ENCODE measurements at regions not wholly inside any gene's neighbourhood (a gene's known extent, or its start where the extent isn't known, plus 50 kb on each side); places are given as distances from the start of the nearest gene placed in this dataset.

GRCh38 chr1:244953901-244954300, 89.6 kb upstream of the HNRNPU start:
- no peak for TF ChIP-seq NFIC (IDR thresholded peaks at IDR 0.05)
- TF ChIP-seq EP300 (IDR thresholded peaks at IDR 0.05; ENCODE audit: borderline replicate concordance): no peak
- TF ChIP-seq RAD21 (IDR thresholded peaks at IDR 0.05; ENCODE audit: low read depth): no peak
- no peak for TF ChIP-seq ZBTB7A (IDR thresholded peaks at IDR 0.05; ENCODE audit: low read depth)
- TF ChIP-seq EGR1 (IDR thresholded peaks at IDR 0.05): no peak
- no peak for TF ChIP-seq USF1 (IDR thresholded peaks at IDR 0.05)

GRCh38 chr1:244952940-244953339, 88.6 kb upstream of the HNRNPU start:
- no peak for TF ChIP-seq EP300 (IDR thresholded peaks at IDR 0.05; ENCODE audit: borderline replicate concordance)
- TF ChIP-seq TAF1 (IDR thresholded peaks at IDR 0.05; ENCODE audit: low read depth): no peak
- no peak for TF ChIP-seq ZBTB7A (IDR thresholded peaks at IDR 0.05; ENCODE audit: low read depth)
- TF ChIP-seq CREB1 (IDR thresholded peaks at IDR 0.05; ENCODE audit: low read depth): no peak
- no peak for TF ChIP-seq FOXM1 (IDR thresholded peaks at IDR 0.05; ENCODE audit: borderline replicate concordance, low read depth)
- TF ChIP-seq CEBPB (IDR thresholded peaks at IDR 0.05): no peak
- TF ChIP-seq RAD21 (IDR thresholded peaks at IDR 0.05; ENCODE audit: low read depth): no peak
- no peak for TF ChIP-seq REST (IDR thresholded peaks at IDR 0.05; ENCODE audit: low read depth)

GRCh38 chr1:244952280-244952933, 88.1 kb upstream of the HNRNPU start:
- TF ChIP-seq CREB1 (IDR thresholded peaks at IDR 0.05; ENCODE audit: low read depth) (no peak), TEAD4 (IDR thresholded peaks at IDR 0.05) (no peak), USF1 (IDR thresholded peaks at IDR 0.05) (no peak), MAX (IDR thresholded peaks at IDR 0.05) (no peak), EP300 (IDR thresholded peaks at IDR 0.05; ENCODE audit: borderline replicate concordance) (no peak), RAD21 (IDR thresholded peaks at IDR 0.05; ENCODE audit: low read depth) (no peak), FOXM1 (IDR thresholded peaks at IDR 0.05; ENCODE audit: borderline replicate concordance, low read depth) (no peak), REST (IDR thresholded peaks at IDR 0.05; ENCODE audit: low read depth) (no peak), ZBTB7A (IDR thresholded peaks at IDR 0.05; ENCODE audit: low read depth) (no peak), TCF12 (IDR thresholded peaks at IDR 0.05; ENCODE audit: low read depth) (no peak), YY1 (IDR thresholded peaks at IDR 0.05; ENCODE audit: low read depth) (no peak), TAF1 (IDR thresholded peaks at IDR 0.05; ENCODE audit: low read depth) (no peak), CEBPB (IDR thresholded peaks at IDR 0.05) (no peak), EGR1 (IDR thresholded peaks at IDR 0.05) (no peak), NFIC (IDR thresholded peaks at IDR 0.05) (no peak)

- TF ChIP-seq MAX (IDR thresholded peaks at IDR 0.05): no peak
- no peak for TF ChIP-seq YY1 (IDR thresholded peaks at IDR 0.05; ENCODE audit: low read depth)
- TF ChIP-seq TAF1 (IDR thresholded peaks at IDR 0.05; ENCODE audit: low read depth): no peak
- TF ChIP-seq EGR1 (IDR thresholded peaks at IDR 0.05): no peak
- no peak for TF ChIP-seq RAD21 (IDR thresholded peaks at IDR 0.05; ENCODE audit: low read depth)
- no peak for TF ChIP-seq TCF12 (IDR thresholded peaks at IDR 0.05; ENCODE audit: low read depth)
- TF ChIP-seq USF1 (IDR thresholded peaks at IDR 0.05): no peak
- TF ChIP-seq REST (IDR thresholded peaks at IDR 0.05; ENCODE audit: low read depth): no peak
- TF ChIP-seq NFIC (IDR thresholded peaks at IDR 0.05): no peak
- no peak for TF ChIP-seq FOXM1 (IDR thresholded peaks at IDR 0.05; ENCODE audit: borderline replicate concordance, low read depth)
- TF ChIP-seq CEBPB (IDR thresholded peaks at IDR 0.05): no peak
Observed at GRCh38 chr1:244948416-244948815, 84.1 kb upstream of the HNRNPU start.

Data from Ishikawa (cell line).